SU-DHL-6 (cell line): ENCODE measurements at regions not wholly inside any gene's neighbourhood (a gene's known extent, or its start where the extent isn't known, plus 50 kb on each side); places are given as distances from the start of the nearest gene placed in this dataset.

Experiments
- H2AFZ ChIP-seq: fragments of 200-600 bp; sonication (generic); 2 replicates; pipeline ENCODE4 v1.6.1; 2014; ENCODE audit warnings: low read depth, mild to moderate bottlenecking, moderate library complexity, mixed read lengths, antibody characterized with exemption, low read length; ENCODE audit not compliant: severe bottlenecking
- H3F3A ChIP-seq: fragments of 200-600 bp; shearing (Covaris generic); 2 replicates; pipeline ENCODE4 v1.6.0; 2016; ENCODE audit warnings: antibody characterized with exemption, mild to moderate bottlenecking; ENCODE audit not compliant: insufficient read depth
- H3K27ac ChIP-seq: fragments of 200-600 bp; sonication (generic); 2 replicates; pipeline ENCODE4 v1.5.1; 2016; ENCODE audit warnings: low read depth, mild to moderate bottlenecking, low read length, moderate library complexity, mixed read lengths
- H3K27me3 ChIP-seq: fragments of 200-600 bp; sonication (generic), shearing (Covaris generic); 2 replicates; pipeline ENCODE4 v1.6.0; 2014; ENCODE audit warnings: mild to moderate bottlenecking, low read length
- H3K36me3 ChIP-seq: fragments of 200-600 bp; sonication (generic); 2 replicates; pipeline ENCODE4 v1.6.1; 2014; ENCODE audit warnings: mild to moderate bottlenecking, low read length, mixed read lengths
- H3K4me2 ChIP-seq: fragments of 300-600, 200-600 bp; shearing (Covaris generic), sonication (generic); 2 replicates; pipeline ENCODE4 v1.6.0; 2014; ENCODE audit warnings: low read length, low read depth, mild to moderate bottlenecking; ENCODE audit not compliant: poor library complexity, severe bottlenecking
- H3K4me3 ChIP-seq: fragments of 200-600 bp; sonication (generic); 2 replicates; pipeline ENCODE4 v1.5.1; 2014; ENCODE audit warnings: antibody characterized with exemption, low read length, mild to moderate bottlenecking, mixed read lengths; ENCODE audit not compliant: insufficient read depth, poor library complexity, severe bottlenecking
- H3K79me2 ChIP-seq: fragments of 200-600 bp; sonication (generic); 2 replicates; pipeline ENCODE4 v1.6.1; 2014; ENCODE audit warnings: mild to moderate bottlenecking, low read length, moderate library complexity; ENCODE audit not compliant: insufficient read depth
- H3K9ac ChIP-seq: fragments of 200-600 bp; sonication (generic); 2 replicates; pipeline ENCODE4 v1.7.0; 2014; ENCODE audit warnings: mild to moderate bottlenecking, low read length
- H3K9me2 ChIP-seq: fragments of 200-600 bp; sonication (generic); replicated peaks from 2 replicates; pipeline ENCODE4 v1.6.1; 2014; ENCODE audit warnings: low read length; ENCODE audit not compliant: insufficient read depth
- H3K9me3 ChIP-seq: fragments of 200-600 bp; sonication (generic); 2 replicates; pipeline ENCODE4 v1.6.1; 2014; ENCODE audit warnings: low read length, mixed read lengths; ENCODE audit not compliant: insufficient read depth
- H4K20me1 ChIP-seq: fragments of 200-600 bp; sonication (generic); 2 replicates; pipeline ENCODE4 v1.6.1; 2014; ENCODE audit warnings: low read depth, mild to moderate bottlenecking, antibody characterized with exemption, low read length, moderate library complexity, mixed read lengths
- CTCF ChIP-seq: fragments of 200-600 bp; sonication (generic); IDR thresholded peaks from one replicate; pipeline ENCODE4 v1.5.1; 2017; ENCODE audit warnings: antibody characterized with exemption, mild to moderate bottlenecking, low read length, moderate library complexity; ENCODE audit not compliant: insufficient read depth, poor library complexity, severe bottlenecking
- EZH2phosphoT487 ChIP-seq: fragments of 200-600 bp; sonication (generic), shearing (Covaris generic); conservative IDR thresholded peaks from 2 replicates; pipeline ENCODE4 v1.6.1; 2018; ENCODE audit warnings: mild to moderate bottlenecking, antibody characterized with exemption, low read length, moderate library complexity, mixed read lengths

- Histone ChIP-seq H2AFZ (no peak overlapping the region), H3K36me3 (no peaks in the 10 kb centered on the region), H3K4me3 (no peak overlapping the region), H3F3A (no peaks in the 10 kb centered on the region), H3K4me2 (no peak overlapping the region), H3K9ac (no peak overlapping the region), H3K27ac (no peak overlapping the region), H4K20me1 (no peaks in the 10 kb centered on the region), H3K79me2 (no peaks in the 10 kb centered on the region), H3K9me2 (no peaks in the 10 kb centered on the region), H3K9me3 (no peaks in the 10 kb centered on the region), H3K27me3 (no peaks in the 10 kb centered on the region)
- TF ChIP-seq CTCF (no peak), EZH2phosphoT487 (no peak)
Measured at GRCh38 chr7:18294411-18294810, 201.1 kb upstream of the HDAC9 start.

GRCh38 chr7:18295781-18296423 lies 199.6 kb upstream of the HDAC9 start:
- no peak overlapping the region for H3K27ac ChIP-seq
- H3K79me2 ChIP-seq: no peaks in the 10 kb centered on the region
- H3K4me3 ChIP-seq: no peak overlapping the region
- H4K20me1 ChIP-seq: no peaks in the 10 kb centered on the region
- H3K4me2 ChIP-seq: no peak overlapping the region
- H3K9me2 ChIP-seq: no peaks in the 10 kb centered on the region
- no peaks in the 10 kb centered on the region for H3K9me3 ChIP-seq
- TF ChIP-seq EZH2phosphoT487: no peak
- TF ChIP-seq CTCF: no peak
- H3K36me3 ChIP-seq: no peaks in the 10 kb centered on the region
- H3F3A ChIP-seq: no peaks in the 10 kb centered on the region
- H3K9ac ChIP-seq: no peak overlapping the region
- no peaks in the 10 kb centered on the region for H3K27me3 ChIP-seq
- H2AFZ ChIP-seq: no peak overlapping the region

- H3K4me2 ChIP-seq: no peak overlapping the region
- H3K4me3 ChIP-seq: no peak overlapping the region
- no peak overlapping the region for H3K9ac ChIP-seq
- H3K9me3 ChIP-seq: no peaks in the 10 kb centered on the region
- no peaks in the 10 kb centered on the region for H3K79me2 ChIP-seq
- H3K27ac ChIP-seq: no peak overlapping the region
- TF ChIP-seq CTCF (no peak), EZH2phosphoT487 (no peak)
- H3K36me3 ChIP-seq: no peaks in the 10 kb centered on the region
- no peak overlapping the region for H2AFZ ChIP-seq
- H4K20me1 ChIP-seq: no peaks in the 10 kb centered on the region
- H3F3A ChIP-seq: no peaks in the 10 kb centered on the region
- no peaks in the 10 kb centered on the region for H3K9me2 ChIP-seq
- H3K27me3 ChIP-seq: no peaks in the 10 kb centered on the region
Measured at GRCh38 chr7:18302097-18302496, 193.5 kb upstream of the HDAC9 start.
